CD1c-positive myeloid dendritic cell (primary cell): ENCODE measurements at regions not wholly inside any gene's neighbourhood (a gene's known extent, or its start where the extent isn't known, plus 50 kb on each side); places are given as distances from the start of the nearest gene placed in this dataset.
A peak's percentile ranks its signal among the peaks of the same experiment; 100 is the strongest.

ENCODE experiments used
- DNase-seq: peaks from one replicate; pipeline ENCODE4 v3.0.0-alpha.2; 2016; ENCODE audit errors: extremely low spot score

- no peak for DNase-seq
These were observed 177.4 kb downstream of the TFAP2A start for GRCh38 chr6:10237298-10238038.

GRCh38 chr6:10235344-10235743 lies 179.5 kb downstream of the TFAP2A start:
- no peak for DNase-seq

DNA sequence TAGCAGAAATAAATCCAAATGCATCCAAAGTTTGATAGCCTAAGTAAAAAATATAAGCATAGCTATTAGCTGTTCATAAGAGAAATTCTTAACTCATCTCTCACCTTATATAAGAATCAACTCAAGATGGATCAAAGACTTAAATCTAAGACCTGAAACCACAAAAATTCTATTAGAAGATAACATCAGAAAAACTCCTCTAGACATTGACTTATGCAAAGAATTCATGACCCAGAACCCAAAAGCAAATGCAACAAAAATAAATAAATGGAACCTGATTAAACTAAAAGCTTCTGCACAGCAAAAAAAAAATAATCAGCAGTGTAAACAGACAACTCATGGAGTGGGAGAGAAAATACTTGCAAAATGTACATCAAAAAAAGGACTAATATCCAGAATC lies 184.3 kb downstream of the TFAP2A start:
- no peak for DNase-seq

DNA sequence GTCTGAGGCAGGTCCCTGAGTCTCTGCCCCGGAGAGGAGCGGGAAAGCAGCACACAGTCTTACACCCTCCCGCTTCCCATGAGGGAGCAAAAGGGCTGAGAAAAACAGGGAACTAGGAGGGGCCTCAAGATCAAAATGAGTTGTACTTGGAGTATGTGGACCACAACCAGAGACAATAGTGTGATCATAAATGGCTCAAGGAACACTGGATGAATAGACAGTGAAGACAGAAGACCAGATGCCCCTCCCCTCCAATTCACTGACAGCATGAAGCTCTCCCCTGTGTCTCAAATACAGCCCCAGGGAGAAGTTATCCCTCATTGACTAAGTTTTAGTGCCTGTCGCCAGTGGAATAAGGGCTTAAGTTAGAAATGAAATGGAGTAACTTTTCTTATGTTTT lies 191.0 kb downstream of the TFAP2A start:
- DNase-seq, result no peak

DNA sequence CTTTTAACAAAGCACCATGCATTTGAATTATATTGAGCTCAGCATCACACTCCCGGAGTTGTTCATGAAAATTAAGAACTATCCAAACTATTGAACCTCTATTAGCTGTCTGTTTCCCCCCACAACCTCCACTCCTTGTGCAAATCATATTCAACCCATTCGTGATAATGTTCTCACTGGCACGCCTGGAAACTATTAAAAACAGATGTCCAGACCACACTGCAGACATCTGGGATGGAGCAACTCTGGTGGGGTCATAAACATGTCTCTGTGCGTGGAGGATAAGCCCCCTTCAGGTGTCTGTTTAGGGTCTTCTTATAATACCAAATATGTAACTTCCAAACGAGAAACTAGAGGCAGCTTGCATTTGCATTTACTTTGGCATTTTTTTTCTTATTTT lies 193.7 kb downstream of the TFAP2A start:
- DNase-seq, result no peak

DNA sequence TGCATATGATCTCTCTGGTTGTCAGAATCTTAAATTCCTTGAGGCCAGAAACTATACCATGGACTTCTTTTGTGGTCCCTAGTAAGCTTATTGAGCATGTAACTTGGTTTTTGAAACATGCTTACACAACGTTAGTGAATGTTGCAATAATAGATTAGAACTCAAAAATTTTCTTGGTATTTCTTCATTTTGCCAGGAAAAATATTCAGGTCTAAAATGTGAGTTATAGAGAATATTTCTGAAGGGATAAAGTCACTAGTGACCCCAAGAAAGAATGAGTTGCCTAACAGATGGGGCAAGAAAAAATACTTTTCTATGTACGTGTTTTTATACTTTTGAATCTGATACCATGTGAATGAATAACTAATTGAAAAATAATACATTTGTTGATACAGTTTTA lies 195.4 kb downstream of the TFAP2A start:
- DNase-seq, result no peak

DNA sequence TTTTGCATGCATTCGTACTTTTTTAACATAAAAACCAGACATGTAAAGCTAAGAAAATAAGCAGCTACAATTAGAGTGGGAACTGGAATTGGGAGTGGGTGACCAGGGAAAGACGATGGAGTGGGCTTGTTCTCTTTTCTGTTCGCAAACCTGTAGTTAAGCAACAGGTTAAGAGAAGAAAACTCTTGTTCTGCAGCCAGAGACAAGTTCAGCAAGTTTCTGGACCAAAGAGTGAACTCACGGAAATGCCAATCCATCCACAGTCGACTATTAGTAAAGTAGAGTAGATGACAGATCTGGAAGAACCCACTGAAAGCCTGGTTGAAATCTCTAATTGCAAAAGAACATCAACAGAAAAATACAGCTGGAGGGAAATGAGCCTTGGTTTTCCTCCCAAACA lies 197.8 kb downstream of the TFAP2A start:
- DNase-seq, result no peak

GRCh38 chr6:10215326-10216110 lies 199.4 kb downstream of the TFAP2A start:
- DNase-seq, result no peak

DNA sequence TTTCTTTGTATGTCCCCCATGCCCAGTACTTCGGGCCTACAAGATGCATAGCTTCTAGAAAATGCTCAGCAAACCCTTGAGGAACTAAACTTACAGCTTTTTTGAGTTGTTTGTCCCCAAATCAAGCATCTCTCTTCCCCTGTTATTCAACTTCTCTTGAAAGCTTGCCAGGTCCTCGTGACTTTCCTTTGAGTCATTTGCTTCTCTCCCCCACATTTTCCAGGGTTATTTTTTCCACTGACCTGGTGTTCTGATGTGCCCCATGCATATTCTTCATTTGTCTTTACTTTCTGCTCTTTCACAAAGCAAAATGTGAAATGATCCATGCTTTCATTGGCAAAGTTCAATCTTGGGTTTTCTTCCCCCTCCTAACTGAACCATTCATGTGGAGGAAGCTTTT lies 204.8 kb downstream of the TFAP2A start:
- no peak for DNase-seq

- DNase-seq, result peak; percentile 35
These were observed 209.0 kb downstream of the TFAP2A start for GRCh38 chr6:10205892-10206291.

DNA sequence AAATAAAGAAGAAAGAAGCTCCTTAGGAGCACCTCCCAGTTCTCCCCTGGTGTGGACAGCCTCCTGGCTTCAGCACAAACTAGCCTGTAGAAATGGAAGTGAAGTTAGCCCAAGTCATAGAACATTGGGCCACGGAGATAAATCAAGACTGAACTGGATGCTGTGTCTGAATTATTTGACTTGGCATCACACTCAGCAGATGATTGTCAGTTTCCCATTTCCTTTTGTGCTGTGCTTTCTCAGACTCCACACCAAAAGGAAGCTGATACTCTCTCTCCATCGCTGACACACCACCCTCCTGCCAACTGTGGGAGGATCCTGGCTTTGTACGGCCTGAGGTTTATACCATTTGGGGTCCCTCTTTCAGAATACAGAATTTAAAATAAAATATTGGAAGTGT lies 209.8 kb downstream of the TFAP2A start:
- DNase-seq, result no peak

- DNase-seq, result no peak
These were observed 211.2 kb downstream of the TFAP2A start for GRCh38 chr6:10203651-10204050.

GRCh38 chr6:10202581-10202980 lies 212.3 kb downstream of the TFAP2A start:
- no peak for DNase-seq

DNA sequence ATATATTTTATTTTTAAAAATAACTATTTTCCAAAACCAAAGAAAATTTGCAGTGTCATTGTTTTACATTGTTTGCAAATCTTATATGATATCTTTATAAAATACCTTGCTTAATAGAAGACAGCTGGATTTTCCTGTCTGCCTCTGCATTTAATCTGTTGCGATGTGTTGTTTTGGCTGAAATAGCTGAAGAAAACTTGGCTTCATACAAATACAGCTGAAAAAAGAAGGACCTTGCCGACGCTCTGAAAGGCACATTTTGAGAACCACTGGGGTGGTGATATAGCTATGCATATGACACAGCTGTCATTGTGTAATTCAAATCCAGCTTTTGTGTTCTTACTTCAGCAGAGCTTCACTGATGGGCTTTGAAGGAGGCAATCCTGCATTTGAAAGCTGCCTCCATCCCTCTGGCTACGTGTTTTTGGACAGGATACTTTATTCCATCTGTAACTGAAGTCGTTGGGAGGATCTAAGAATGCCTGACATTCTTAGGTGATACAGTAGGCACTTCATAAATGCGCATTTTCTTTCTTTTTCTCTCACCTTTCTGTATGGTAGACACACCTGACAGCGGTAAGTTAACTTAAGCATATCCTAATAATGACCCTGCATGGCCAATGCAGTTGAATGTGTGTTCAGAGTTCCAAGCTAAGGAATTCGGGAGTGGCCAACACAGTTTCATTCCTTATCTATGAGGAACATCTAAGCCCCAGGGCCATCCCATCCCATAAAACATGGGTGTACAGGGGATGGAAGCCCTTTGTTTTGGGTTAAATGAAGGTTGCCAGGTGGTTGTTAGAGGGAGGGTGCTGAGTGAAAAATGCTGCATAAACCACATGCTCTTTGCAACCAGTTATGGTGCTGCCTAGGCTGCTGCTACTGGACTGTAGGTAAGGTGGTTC lies 213.0 kb downstream of the TFAP2A start:
- DNase-seq, result no peak

DNA sequence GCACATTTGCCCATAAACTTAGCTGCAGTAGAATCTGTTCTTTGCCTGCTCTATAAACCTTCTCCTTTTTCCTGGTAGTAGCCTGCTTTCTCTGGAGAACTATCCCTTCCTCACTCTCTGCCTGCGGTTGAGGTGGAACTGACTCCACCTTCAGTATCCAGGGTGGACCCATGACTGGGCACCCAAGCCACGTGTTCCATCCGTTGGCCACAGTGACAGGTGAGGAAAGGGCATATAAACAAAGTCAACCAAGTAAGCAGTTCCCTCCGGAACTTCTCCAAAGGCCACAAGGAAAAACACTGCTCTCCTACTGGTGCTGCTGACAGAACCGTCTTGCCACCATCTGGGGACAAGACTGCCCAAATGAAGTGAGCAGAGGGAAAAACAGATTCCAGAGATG lies 218.8 kb downstream of the TFAP2A start:
- no peak for DNase-seq

- no peak for DNase-seq
These were observed 219.8 kb downstream of the TFAP2A start for GRCh38 chr6:10194816-10195672.

- DNase-seq, result no peak
These were observed 221.6 kb downstream of the TFAP2A start for GRCh38 chr6:10193321-10193720.

DNA sequence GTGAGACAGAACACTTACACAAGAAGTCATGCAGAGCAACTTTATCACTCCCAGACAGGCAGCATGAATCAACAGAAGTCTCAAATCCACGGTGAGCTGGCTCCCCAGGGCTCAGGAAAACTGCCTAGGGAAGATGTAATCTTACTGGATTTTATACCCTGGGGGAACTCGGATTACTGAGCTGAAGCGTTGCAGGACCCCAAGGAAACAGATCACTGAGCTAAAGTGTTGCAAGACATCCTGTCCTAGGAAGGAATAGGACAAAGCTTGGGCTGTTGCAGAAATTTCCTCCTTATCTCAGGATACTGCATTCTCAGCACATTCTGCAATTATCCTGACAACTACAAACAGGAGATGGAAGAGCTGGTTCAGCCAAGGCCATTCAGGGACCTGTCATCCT lies 224.8 kb downstream of the TFAP2A start:
- no peak for DNase-seq

DNA sequence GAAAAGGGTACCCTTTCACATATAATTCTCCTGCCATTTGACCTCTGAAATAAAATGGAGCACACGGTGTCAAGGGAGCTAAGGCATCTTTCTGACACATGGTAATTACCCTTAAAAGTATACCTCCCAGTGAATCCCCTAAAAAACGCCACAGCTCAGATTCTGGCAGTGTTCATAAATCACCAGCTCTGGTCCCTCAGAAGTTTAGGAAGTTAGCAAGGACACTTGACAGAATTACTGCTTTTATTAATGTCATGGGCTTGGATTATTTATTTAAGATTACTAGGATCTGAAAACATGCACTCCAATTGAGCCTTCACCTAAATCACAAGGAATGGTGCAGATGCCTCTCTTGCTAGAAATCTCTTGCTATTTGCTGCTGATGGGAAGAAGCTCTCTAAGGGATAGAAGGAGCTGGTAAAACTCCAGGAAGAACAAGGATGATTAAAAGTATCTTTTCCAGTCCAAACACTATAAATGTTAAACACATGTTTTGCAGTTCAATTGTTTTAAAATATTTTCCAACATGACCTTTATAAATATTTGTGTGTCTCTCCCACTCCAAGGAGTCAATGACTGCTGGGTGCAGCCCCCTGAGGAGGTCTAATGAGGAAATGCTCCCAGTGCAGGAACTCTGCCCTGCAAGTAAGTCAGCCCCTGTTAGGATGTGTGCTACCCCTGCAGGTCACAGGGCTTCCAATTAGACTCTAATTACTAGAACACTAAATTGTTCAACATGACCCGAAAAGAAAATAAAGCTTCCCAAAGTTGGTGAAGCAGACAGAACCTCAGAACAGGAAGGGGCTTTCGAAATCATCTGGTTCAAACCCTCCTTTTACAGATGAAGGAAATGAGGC lies 230.3 kb downstream of the TFAP2A start:
- no peak for DNase-seq
